ENCODE measurements at regions not wholly inside any gene's neighbourhood (a gene's known extent, or its start where the extent isn't known, plus 50 kb on each side); places are given as distances from the start of the nearest gene placed in this dataset.
A peak's percentile ranks its signal among the peaks of the same experiment; 100 is the strongest.

DNA sequence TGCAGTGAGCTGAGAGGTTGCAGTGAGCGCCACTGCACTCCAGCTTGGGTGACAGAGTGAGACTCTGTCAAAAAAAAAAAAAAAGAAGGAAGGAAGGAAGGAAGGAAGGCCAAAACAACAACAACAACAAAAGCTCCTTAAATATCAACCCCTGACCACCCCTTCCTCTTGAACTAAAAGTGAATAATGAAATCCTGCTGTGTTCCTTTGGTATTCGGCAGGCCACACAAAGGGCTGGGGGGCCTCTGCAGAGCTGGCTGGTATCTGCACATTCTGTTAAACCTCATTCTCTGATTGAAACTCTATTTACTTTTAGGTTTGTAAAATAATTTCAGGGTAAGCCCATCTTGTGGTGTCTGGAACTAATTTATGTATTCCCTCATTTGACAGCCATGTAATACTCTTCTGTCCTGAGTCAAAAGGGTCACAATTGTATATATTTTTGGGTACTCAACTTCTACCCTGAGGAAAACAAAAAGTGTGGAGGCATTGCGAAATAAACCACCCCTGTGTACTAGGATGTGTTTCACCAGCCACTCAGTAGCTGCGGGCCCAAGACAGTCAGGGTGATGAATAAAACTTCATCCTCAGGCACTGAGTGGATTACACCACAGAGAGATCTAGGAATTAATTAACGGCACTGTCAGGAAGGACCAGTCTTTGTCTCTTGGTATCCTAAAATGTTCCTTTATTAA lies 446.4 kb upstream of the PFKP start:
- TF ChIP-seq, protein P1, sequence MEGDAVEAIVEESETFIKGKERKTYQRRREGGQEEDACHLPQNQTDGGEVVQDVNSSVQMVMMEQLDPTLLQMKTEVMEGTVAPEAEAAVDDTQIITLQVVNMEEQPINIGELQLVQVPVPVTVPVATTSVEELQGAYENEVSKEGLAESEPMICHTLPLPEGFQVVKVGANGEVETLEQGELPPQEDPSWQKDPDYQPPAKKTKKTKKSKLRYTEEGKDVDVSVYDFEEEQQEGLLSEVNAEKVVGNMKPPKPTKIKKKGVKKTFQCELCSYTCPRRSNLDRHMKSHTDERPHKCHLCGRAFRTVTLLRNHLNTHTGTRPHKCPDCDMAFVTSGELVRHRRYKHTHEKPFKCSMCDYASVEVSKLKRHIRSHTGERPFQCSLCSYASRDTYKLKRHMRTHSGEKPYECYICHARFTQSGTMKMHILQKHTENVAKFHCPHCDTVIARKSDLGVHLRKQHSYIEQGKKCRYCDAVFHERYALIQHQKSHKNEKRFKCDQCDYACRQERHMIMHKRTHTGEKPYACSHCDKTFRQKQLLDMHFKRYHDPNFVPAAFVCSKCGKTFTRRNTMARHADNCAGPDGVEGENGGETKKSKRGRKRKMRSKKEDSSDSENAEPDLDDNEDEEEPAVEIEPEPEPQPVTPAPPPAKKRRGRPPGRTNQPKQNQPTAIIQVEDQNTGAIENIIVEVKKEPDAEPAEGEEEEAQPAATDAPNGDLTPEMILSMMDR (IDR thresholded peaks at IDR 0.05) = no peak
- DNase-seq (no peak), ATAC-seq (no peak)
- Histone ChIP-seq H3K4me3 (no peak overlapping the region), H3K4me1 (ENCODE audit: low read depth) (no peaks in the 10 kb centered on the region), H3K36me3 (ENCODE audit: low read depth) (no peaks in the 10 kb centered on the region), H3K9me3 (peaks cover 33% of the 10 kb centered on the region)
- intact Hi-C loops (cut with DNase I, micrococcal nuclease) = no loop called here

DNA sequence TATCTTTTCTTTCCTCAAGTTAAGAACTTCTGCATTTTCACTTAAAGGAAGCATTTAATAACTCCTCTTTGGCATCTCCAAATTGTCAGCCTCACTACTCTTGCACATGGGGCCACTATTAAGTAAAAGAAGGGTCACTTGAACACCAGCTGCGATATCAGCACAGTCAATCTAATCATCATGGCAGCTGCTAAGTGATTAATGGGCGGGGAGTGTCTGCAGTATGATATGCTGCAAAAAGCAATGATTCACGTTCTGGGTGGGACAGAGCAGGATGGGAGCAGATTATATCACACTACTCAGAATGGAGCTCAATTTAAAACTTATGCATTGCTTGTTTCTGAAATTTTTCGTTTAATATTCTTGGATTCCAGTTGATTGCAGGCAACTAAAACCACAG lies 447.4 kb upstream of the PFKP start:
- H3K4me3 ChIP-seq = no peak overlapping the region
- H3K4me1 ChIP-seq (ENCODE audit: low read depth) = no peaks in the 10 kb centered on the region
- H3K36me3 ChIP-seq (ENCODE audit: low read depth) = no peaks in the 10 kb centered on the region
- ATAC-seq = peak; percentile 18
- no peak for DNase-seq
- peaks cover 24% of the 10 kb centered on the region for H3K9me3 ChIP-seq
- TF ChIP-seq, protein P1 (IDR thresholded peaks at IDR 0.05) = no peak
- intact Hi-C loops (cut with DNase I, micrococcal nuclease) = no loop called here

DNA sequence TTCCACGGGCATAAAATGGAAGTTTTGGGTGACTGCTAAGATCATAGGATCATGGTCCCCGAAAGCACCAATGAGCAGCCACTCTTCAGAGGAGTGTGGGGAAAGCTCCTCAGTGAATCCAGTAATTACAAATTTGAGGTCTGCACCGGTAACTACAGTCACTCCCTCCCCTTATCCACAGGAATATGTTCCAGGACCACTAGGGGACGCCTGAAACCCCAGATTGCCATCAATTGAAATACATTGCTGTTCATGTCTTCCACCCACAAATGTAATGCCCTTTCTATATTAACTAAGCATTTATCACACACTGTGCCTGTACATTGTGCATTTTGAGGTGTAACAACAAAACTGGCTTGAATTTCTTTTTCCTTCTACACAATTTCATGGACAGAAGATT lies 447.9 kb upstream of the PFKP start:
- no peaks in the 10 kb centered on the region for H3K36me3 ChIP-seq (ENCODE audit: low read depth)
- H3K4me1 ChIP-seq (ENCODE audit: low read depth) = no peaks in the 10 kb centered on the region
- TF ChIP-seq, protein P1 (IDR thresholded peaks at IDR 0.05) = no peak
- DNase-seq = no peak
- intact Hi-C loops (cut with DNase I, micrococcal nuclease) = no loop called here
- H3K9me3 ChIP-seq = peaks cover 21% of the 10 kb centered on the region
- H3K4me3 ChIP-seq = no peak overlapping the region
- no peak for ATAC-seq

DNA sequence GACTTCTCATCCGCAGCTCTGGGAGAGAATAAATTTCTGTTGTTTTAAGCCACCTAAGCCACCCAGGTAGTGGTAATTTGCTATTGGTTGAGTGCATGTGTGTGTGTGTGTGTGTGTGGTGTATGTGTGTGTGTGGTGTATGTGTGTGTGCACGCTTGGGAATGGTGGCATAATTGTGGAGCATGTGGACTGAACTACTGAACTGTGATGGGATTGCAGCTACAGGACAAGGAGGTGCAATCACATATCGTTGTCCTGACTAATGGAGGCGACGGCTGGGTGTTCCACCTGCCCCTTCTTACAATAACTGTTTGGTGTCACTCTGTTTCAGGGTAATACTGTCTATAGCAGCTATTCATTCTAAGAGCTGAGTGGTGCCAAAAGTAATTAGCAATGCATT lies 448.7 kb upstream of the PFKP start:
- TF ChIP-seq, protein P1 (IDR thresholded peaks at IDR 0.05) = no peak
- intact Hi-C loops (cut with DNase I, micrococcal nuclease) = no loop called here
- no peak overlapping the region for H3K4me3 ChIP-seq
- H3K9me3 ChIP-seq = peaks cover 17% of the 10 kb centered on the region
- no peak for ATAC-seq
- H3K36me3 ChIP-seq (ENCODE audit: low read depth) = no peaks in the 10 kb centered on the region
- H3K4me1 ChIP-seq (ENCODE audit: low read depth) = no peaks in the 10 kb centered on the region
- DNase-seq = no peak

DNA sequence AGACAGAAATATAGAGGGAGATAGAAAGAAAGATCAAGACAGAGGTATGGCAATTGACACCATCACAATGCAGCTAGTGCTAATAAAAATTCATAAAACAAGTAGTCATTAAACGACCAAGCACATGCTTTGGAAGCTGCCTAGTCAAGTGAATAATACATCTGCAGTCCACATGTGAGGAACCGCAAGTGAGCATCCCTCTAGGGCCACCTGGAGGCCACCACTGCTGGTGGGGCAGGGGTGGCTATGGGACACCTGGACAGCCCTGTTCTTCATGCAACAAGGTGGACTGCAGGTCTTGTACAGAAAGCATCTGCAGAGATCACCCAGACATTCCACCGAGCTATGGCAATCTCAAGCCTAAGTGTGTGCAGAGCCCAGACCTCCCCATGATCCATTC lies 451.1 kb upstream of the PFKP start:
- Histone ChIP-seq H3K4me3 (no peak overlapping the region), H3K4me1 (ENCODE audit: low read depth) (no peaks in the 10 kb centered on the region), H3K36me3 (ENCODE audit: low read depth) (no peaks in the 10 kb centered on the region), H3K9me3 (peaks cover 22% of the 10 kb centered on the region)
- DNase-seq (no peak), ATAC-seq (no peak)
- TF ChIP-seq, protein P1 (IDR thresholded peaks at IDR 0.05) = no peak
- intact Hi-C loops (cut with DNase I, micrococcal nuclease) = no loop called here

DNA sequence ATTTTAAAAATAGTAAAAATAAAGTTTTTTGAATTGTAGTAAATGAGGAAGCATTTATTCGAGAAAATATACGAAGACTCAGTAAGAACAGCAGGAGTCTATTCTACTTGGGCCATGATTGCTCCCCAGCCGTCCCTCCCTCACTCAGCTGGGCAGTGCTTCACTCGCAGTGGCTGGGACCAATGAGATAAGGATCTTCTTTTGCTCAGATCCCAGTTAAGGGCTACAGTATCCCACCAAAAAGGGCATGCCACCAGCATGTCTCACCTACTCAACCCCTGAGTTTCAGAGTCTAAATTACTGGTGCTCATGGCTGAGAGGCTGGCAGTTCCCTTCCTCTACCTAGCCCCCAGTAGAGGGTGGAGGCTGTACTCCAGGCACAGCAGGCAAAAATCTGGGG lies 455.7 kb upstream of the PFKP start:
- ATAC-seq (no peak), DNase-seq (no peak)
- TF ChIP-seq, protein P1 (IDR thresholded peaks at IDR 0.05) = no peak
- Histone ChIP-seq H3K36me3 (ENCODE audit: low read depth) (no peaks in the 10 kb centered on the region), H3K9me3 (peaks cover 42% of the 10 kb centered on the region), H3K4me3 (no peak overlapping the region), H3K4me1 (ENCODE audit: low read depth) (no peaks in the 10 kb centered on the region)
- intact Hi-C loops (cut with DNase I, micrococcal nuclease) = no loop called here

Measured in mucosa of descending colon (tissue), 3 donors.